IMR-90 (cell line): ENCODE measurements at regions not wholly inside any gene's neighbourhood (a gene's known extent, or its start where the extent isn't known, plus 50 kb on each side); places are given as distances from the start of the nearest gene placed in this dataset.

Experiments used
- ATAC-seq: fragments of 200-7000 bp; cut with Tn5 transposase; 2 replicates; pipeline ENCODE4 v1.9.1; 2020; ENCODE audit warnings: low read depth, mild to moderate bottlenecking, moderate library complexity
- BruUV-seq: library from RNA; stranded (reverse); fragments of 400-500 nt; replicated peaks from 2 replicates; lab custom pipeline; 2021; lab: Mats Ljungman, UMichigan
- CTCF ChIA-PET: fragments of 300-600 bp; formaldehyde crosslinking; extraction: SDS; loops from one replicate; lab custom pipeline; 2021; ENCODE audit warnings: antibody characterized with exemption; lab: Yijun Ruan, JAX
- POLR2A ChIA-PET: fragments of 300-600 bp; sonication (Branson Sonifier 250); formaldehyde crosslinking; loops from one replicate; lab custom pipeline; 2022; ENCODE audit warnings: antibody characterized with exemption; ENCODE audit not compliant: unreplicated experiment; lab: Charles Lee
- DNase-seq: peaks from one replicate; pipeline ENCODE4 v3.0.0; 2013
- H2AFZ ChIP-seq: replicated peaks from 2 replicates; pipeline ENCODE3; 2013; ENCODE audit warnings: low read length, mild to moderate bottlenecking; ENCODE audit not compliant: poor library complexity
- H2AK5ac ChIP-seq: 2 replicates; pipeline ENCODE4 v1.6.1; 2013; ENCODE audit warnings: low read depth, low read length, inconsistent platforms
- H2AK9ac ChIP-seq: replicated peaks from 2 replicates; pipeline ENCODE3; 2013; ENCODE audit warnings: mild to moderate bottlenecking, low read depth, low read length, moderate library complexity; ENCODE audit not compliant: poor library complexity
- H2BK120ac ChIP-seq: 2 replicates; pipeline ENCODE4 v1.6.1; 2013; ENCODE audit warnings: low read depth, low read length, inconsistent platforms
- H2BK15ac ChIP-seq: 3 replicates; pipeline ENCODE4 v1.6.1; 2013; ENCODE audit warnings: low read depth, low read length, inconsistent platforms
- H2BK20ac ChIP-seq: 2 replicates; pipeline ENCODE4 v1.6.1; 2013; ENCODE audit warnings: low read depth, mild to moderate bottlenecking, inconsistent platforms, low read length, moderate library complexity
- H2BK5ac ChIP-seq: 2 replicates; pipeline ENCODE4 v1.6.1; 2013; ENCODE audit warnings: mild to moderate bottlenecking, low read depth, low read length, inconsistent platforms; ENCODE audit not compliant: poor library complexity, severe bottlenecking
- H3K14ac ChIP-seq: replicated peaks from 2 replicates; pipeline ENCODE4 v1.6.1; 2013; ENCODE audit warnings: low read depth, low read length, inconsistent platforms
- H3K18ac ChIP-seq: 2 replicates; pipeline ENCODE4 v1.6.1; 2013; ENCODE audit warnings: low read depth, low read length, control low read depth
- H3K23ac ChIP-seq: 2 replicates; pipeline ENCODE4 v1.6.1; 2013; ENCODE audit warnings: low read depth, low read length, inconsistent platforms
- H3K27ac ChIP-seq: 2 replicates; pipeline ENCODE4 v1.5.1; 2013; ENCODE audit warnings: mild to moderate bottlenecking, control low read depth, low read length; ENCODE audit not compliant: insufficient read depth
- H3K27me3 ChIP-seq: 2 replicates; pipeline ENCODE4 v1.6.1; 2013; ENCODE audit warnings: low read length; ENCODE audit not compliant: control insufficient read depth, insufficient read depth
- H3K36me3 ChIP-seq: 2 replicates; pipeline ENCODE4 v1.6.1; 2013; ENCODE audit warnings: low read length, mixed read lengths; ENCODE audit not compliant: control insufficient read depth, insufficient read depth
- H3K4ac ChIP-seq: 2 replicates; pipeline ENCODE4 v1.6.1; 2013; ENCODE audit warnings: low read depth, low read length, inconsistent platforms
- H3K4me1 ChIP-seq: 2 replicates; pipeline ENCODE4 v1.6.1; 2013; ENCODE audit warnings: low read length, mixed read lengths; ENCODE audit not compliant: control insufficient read depth, insufficient read depth
- H3K4me2 ChIP-seq: 2 replicates; pipeline ENCODE4 v1.6.1; 2013; ENCODE audit warnings: low read depth, mild to moderate bottlenecking, control low read depth, low read length, moderate library complexity
- H3K4me3 ChIP-seq: 2 replicates; pipeline ENCODE4 v1.5.1; 2013; ENCODE audit warnings: low read depth, mild to moderate bottlenecking, control low read depth, low read length, moderate library complexity; ENCODE audit not compliant: insufficient read depth
- H3K56ac ChIP-seq: 2 replicates; pipeline ENCODE4 v1.6.1; 2013; ENCODE audit warnings: low read length, inconsistent platforms; ENCODE audit not compliant: insufficient read depth; ENCODE audit errors: extremely low read depth
- H3K79me1 ChIP-seq, 2 experiments: 2 replicates each; pipeline ENCODE4 v1.6.1; 2013; ENCODE audit warnings: low read length in 2 of 2, inconsistent platforms in 1 of 2, low read depth in 1 of 2
- H3K9ac ChIP-seq: 2 replicates; pipeline ENCODE4 v1.6.1; 2013; ENCODE audit warnings: low read depth, low read length, control low read depth
- H3K9me1 ChIP-seq: 2 replicates; pipeline ENCODE4 v1.6.1; 2013; ENCODE audit warnings: low read length, inconsistent platforms; ENCODE audit not compliant: insufficient read depth
- H3K9me3 ChIP-seq: 2 replicates; pipeline ENCODE4 v1.6.1; 2013; ENCODE audit warnings: low read length; ENCODE audit not compliant: control insufficient read depth, insufficient read depth
- H4K20me1 ChIP-seq: 2 replicates; pipeline ENCODE4 v1.6.1; 2013; ENCODE audit warnings: low read length, inconsistent platforms; ENCODE audit not compliant: insufficient read depth
- H4K5ac ChIP-seq: 2 replicates; pipeline ENCODE4 v1.6.1; 2013; ENCODE audit warnings: mild to moderate bottlenecking, low read depth, low read length, control low read depth
- H4K8ac ChIP-seq, 2 experiments: 2 replicates each; pipeline ENCODE4 v1.6.1; 2013; ENCODE audit warnings: low read depth in 2 of 2, low read length in 2 of 2, control low read depth in 1 of 2, inconsistent platforms in 1 of 2
- H4K91ac ChIP-seq: 2 replicates; pipeline ENCODE4 v1.6.1; 2013; ENCODE audit warnings: low read depth, low read length, inconsistent platforms; ENCODE audit not compliant: insufficient read depth
- CEBPB ChIP-seq: IDR thresholded peaks from 2 replicates; pipeline ENCODE4 v1.6.1; 2012; ENCODE audit warnings: low read depth, low read length, improper control_type of control experiment
- FOS ChIP-seq: fragments of 150-350 bp; IDR thresholded peaks from 2 replicates; pipeline ENCODE4 v1.6.1; 2016; ENCODE audit warnings: low read depth, low read length
- MAFK ChIP-seq: IDR thresholded peaks from 2 replicates; pipeline ENCODE4 v1.6.1; 2012; ENCODE audit warnings: low read depth, low read length, improper control_type of control experiment
- NFE2L2 ChIP-seq: fragments of 150-350 bp; IDR thresholded peaks from 2 replicates; pipeline ENCODE4 v1.6.1; 2016; ENCODE audit warnings: low read depth, mild to moderate bottlenecking, low read length
- RAD21 ChIP-seq: IDR thresholded peaks from 2 replicates; pipeline ENCODE4 v1.6.1; 2012; ENCODE audit warnings: low read length, improper control_type of control experiment
- RCOR1 ChIP-seq: IDR thresholded peaks from 2 replicates; pipeline ENCODE4 v1.6.1; 2012; ENCODE audit warnings: mild to moderate bottlenecking, low read length, improper control_type of control experiment; ENCODE audit not compliant: insufficient replicate concordance
- dilution Hi-C: fragments of 300-500 bp; cut with HindIII; formaldehyde crosslinking; loops from one replicate; pipeline ENCODE4 v1.14.3; 2018; ENCODE audit warnings: low sequenced_read_pairs; ENCODE audit not compliant: unreplicated experiment
- in situ Hi-C: fragments of 300-500 bp; cut with MboI; formaldehyde crosslinking; loops from 3 replicates; pipeline ENCODE4 v1.14.3; 2019; ENCODE audit warnings: low sequenced_read_pairs, inconsistent platforms, mixed read lengths
- intact Hi-C: fragments of 100-400 bp; cut with micrococcal nuclease; formaldehyde crosslinking; loops from 2 replicates; pipeline ENCODE4 v1.10.0; 2022

DNA sequence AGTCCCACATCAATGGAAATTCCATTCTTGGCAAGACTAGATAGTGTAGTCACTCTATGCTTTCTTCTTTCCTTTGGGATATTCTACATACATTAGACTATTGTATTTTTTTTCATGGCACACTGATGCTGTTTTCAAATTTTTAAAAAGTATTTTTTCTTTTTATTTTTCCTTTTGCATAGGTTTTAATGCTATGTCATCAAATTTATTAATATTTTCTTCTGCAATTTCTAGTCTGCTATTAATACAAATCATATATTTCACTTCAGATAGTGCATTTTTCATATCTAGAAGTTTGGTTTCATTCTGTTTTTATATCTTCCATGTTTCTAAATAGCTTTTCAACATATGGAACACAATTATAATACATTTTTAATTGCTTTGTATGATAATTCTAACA is 2050.1 kb upstream of the PRR20A start:
- Histone ChIP-seq H3K56ac (no peak overlapping the region), H2BK5ac (no peak overlapping the region), H3K9me3 (peaks cover 13% of the 10 kb centered on the region), H4K8ac (no peak overlapping the region), H2BK120ac (no peak overlapping the region), H3K4me1 (no peaks in the 10 kb centered on the region), H4K20me1 (no peaks in the 10 kb centered on the region), H2BK20ac (no peak overlapping the region), H3K27me3 (no peaks in the 10 kb centered on the region), H3K23ac (no peak overlapping the region), H3K18ac (no peak overlapping the region), H3K79me1 (no peaks in the 10 kb centered on the region), H2AK9ac (no peak overlapping the region), H3K9ac (no peak overlapping the region), H3K9me1 (no peaks in the 10 kb centered on the region), H2BK15ac (no peak overlapping the region), H3K4me3 (no peak overlapping the region), H3K36me3 (no peaks in the 10 kb centered on the region), H2AK5ac (no peak overlapping the region), H3K4ac (no peak overlapping the region), H3K27ac (no peak overlapping the region), H4K91ac (no peak overlapping the region), H3K14ac (no peak overlapping the region), H2AFZ (no peak overlapping the region), H3K4me2 (no peak overlapping the region), H4K5ac (no peak overlapping the region)
- no peak for ATAC-seq
- no peak for DNase-seq
- TF ChIP-seq CEBPB (no peak), RAD21 (no peak), RCOR1 (no peak), MAFK (peak; percentile 64), FOS (no peak), NFE2L2 (no peak)
- intact Hi-C loops: no loop called here
- CTCF ChIA-PET: no interaction called here
- dilution Hi-C loops: no loop called here
- POLR2A ChIA-PET: no interaction called here
- BruUV-seq: no TSS peak
- in situ Hi-C loops: no loop called here
